ENCODE measurements at regions not wholly inside any gene's neighbourhood (a gene's known extent, or its start where the extent isn't known, plus 50 kb on each side); places are given as distances from the start of the nearest gene placed in this dataset.

DNA sequence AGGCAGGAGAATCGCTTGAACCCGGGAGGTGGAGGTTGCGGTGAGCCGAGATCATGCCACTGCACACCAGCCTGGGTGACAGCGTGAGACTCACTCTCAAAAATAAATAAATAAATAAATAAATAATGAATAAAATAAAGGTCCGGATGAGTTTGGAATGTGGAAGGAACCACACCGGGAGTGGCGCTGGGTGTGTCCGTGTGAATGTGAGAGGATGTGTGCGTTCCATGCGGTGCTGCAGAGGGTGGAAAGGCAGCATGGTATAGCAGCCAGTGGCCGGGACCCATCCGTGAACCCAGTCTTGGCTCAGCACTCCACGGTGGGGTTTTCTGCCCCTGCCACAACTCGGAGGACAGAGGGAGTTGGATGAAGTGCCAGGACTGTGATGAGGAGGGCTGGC, 56.2 kb upstream of the POFUT2 start:
- H3K27ac ChIP-seq, result no peak overlapping the region
- H3K4me1 ChIP-seq, result peaks cover 3 to 12% (median 6%) of the 10 kb centered on the region in 4 donors
- DNase-seq, result peak in 1 of 2 donors; percentile 18
- H3K36me3 ChIP-seq, result no peaks in the 10 kb centered on the region
- no peaks in the 10 kb centered on the region for H3K9me3 ChIP-seq
- H3K4me3 ChIP-seq, result no peak overlapping the region
- H3K27me3 ChIP-seq, result no peaks in the 10 kb centered on the region
- ATAC-seq (ENCODE audit: low FRiP score in 2 of 2), result no peak
- 94 to 95% methylated on average over 15 of the region's 15 CpGs for WGBS, 2 donors
- TF ChIP-seq, protein P1, sequence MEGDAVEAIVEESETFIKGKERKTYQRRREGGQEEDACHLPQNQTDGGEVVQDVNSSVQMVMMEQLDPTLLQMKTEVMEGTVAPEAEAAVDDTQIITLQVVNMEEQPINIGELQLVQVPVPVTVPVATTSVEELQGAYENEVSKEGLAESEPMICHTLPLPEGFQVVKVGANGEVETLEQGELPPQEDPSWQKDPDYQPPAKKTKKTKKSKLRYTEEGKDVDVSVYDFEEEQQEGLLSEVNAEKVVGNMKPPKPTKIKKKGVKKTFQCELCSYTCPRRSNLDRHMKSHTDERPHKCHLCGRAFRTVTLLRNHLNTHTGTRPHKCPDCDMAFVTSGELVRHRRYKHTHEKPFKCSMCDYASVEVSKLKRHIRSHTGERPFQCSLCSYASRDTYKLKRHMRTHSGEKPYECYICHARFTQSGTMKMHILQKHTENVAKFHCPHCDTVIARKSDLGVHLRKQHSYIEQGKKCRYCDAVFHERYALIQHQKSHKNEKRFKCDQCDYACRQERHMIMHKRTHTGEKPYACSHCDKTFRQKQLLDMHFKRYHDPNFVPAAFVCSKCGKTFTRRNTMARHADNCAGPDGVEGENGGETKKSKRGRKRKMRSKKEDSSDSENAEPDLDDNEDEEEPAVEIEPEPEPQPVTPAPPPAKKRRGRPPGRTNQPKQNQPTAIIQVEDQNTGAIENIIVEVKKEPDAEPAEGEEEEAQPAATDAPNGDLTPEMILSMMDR (IDR thresholded peaks at IDR 0.05), result no peak
- TF ChIP-seq POLR2AphosphoS5 (IDR thresholded peaks at IDR 0.05) (no peak), POLR2A (IDR thresholded peaks at IDR 0.05) (no peak), EP300 (IDR thresholded peaks at IDR 0.05) (no peak)

DNA sequence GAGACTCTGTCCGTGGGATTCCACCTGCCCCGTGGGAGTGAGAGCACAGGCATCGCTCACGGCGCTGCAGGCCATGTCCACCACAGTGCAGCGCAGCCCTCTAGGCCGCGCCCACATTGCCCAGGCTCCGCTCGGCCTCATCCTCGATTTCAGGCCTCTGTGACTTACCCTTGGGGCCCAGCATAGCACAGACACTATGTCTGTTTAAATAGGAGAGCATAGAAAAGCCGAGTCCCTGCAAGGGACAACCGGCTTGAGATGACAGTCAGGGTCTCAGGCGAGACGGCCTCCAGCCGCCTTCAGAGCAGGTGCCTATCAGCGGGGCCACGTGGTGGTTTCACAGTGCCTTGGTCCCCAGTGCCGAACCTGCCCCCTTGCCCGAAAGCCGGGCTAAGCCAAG, 56.9 kb upstream of the POFUT2 start:
- Histone ChIP-seq H3K27ac (no peak overlapping the region), H3K4me1 (peaks cover 3 to 12% (median 6%) of the 10 kb centered on the region in 4 donors), H3K36me3 (no peaks in the 10 kb centered on the region), H3K9me3 (no peaks in the 10 kb centered on the region), H3K27me3 (no peaks in the 10 kb centered on the region), H3K4me3 (no peak overlapping the region)
- 91 to 94% methylated on average over 13 to 21 of the region's 21 CpGs for WGBS, 2 donors
- ATAC-seq (ENCODE audit: low FRiP score in 2 of 2), result no peak
- no peak for TF ChIP-seq EP300 (IDR thresholded peaks at IDR 0.05)
- no peak for TF ChIP-seq POLR2AphosphoS5 (IDR thresholded peaks at IDR 0.05)
- TF ChIP-seq POLR2A (IDR thresholded peaks at IDR 0.05), result no peak
- TF ChIP-seq, protein P1 (IDR thresholded peaks at IDR 0.05), result no peak
- peak in 1 of 2 donors; percentile 65 for DNase-seq

DNA sequence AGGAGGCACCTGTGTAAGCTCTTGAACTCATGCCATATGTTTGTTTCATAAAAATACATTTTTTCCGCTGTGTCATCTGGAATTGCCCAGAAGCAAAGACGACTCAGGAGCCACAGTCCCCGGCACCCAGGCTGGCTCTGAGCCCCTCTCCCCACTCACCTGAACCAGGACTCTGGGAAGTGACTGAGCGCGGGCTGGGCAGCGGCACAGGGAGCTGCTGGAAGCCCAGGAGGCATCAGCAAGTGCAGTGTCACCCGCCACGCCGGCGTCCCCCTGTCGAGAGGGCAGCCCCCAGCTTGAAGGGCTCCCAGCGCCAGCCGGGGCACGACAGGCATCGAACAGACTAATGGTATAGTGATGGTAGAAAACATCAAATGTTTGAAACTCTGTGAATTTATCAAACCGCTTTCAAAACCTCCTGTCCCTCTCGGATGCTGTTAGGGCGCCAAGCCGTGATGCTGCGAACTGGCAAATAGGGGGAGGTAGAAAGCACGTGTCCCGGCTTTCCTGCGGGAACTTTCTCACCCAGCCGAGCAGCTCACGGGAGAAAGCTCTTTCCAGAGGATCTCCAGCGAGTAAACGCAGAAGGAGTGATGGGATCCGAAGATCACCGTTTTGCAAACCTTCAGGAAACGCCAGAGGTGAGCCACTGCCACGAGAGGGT, 57.8 kb upstream of the COL18A1 start:
- no peak overlapping the region for H3K27ac ChIP-seq
- 43 to 54% methylated on average over 27 to 31 of the region's 31 CpGs for WGBS, 2 donors
- no peaks in the 10 kb centered on the region for H3K9me3 ChIP-seq
- peaks cover 0 to 8% (median 5%) of the 10 kb centered on the region in 4 donors for H3K4me1 ChIP-seq
- ATAC-seq (ENCODE audit: low FRiP score in 2 of 2), result no peak
- no peaks in the 10 kb centered on the region for H3K27me3 ChIP-seq
- no peak for TF ChIP-seq POLR2A (IDR thresholded peaks at IDR 0.05)
- no peak for TF ChIP-seq POLR2AphosphoS5 (IDR thresholded peaks at IDR 0.05)
- TF ChIP-seq, protein P1 (IDR thresholded peaks at IDR 0.05), result no peak
- no peak for TF ChIP-seq EP300 (IDR thresholded peaks at IDR 0.05)
- peak in 1 of 2 donors; percentile 79 for DNase-seq
- no peaks in the 10 kb centered on the region for H3K36me3 ChIP-seq
- no peak overlapping the region for H3K4me3 ChIP-seq

DNA sequence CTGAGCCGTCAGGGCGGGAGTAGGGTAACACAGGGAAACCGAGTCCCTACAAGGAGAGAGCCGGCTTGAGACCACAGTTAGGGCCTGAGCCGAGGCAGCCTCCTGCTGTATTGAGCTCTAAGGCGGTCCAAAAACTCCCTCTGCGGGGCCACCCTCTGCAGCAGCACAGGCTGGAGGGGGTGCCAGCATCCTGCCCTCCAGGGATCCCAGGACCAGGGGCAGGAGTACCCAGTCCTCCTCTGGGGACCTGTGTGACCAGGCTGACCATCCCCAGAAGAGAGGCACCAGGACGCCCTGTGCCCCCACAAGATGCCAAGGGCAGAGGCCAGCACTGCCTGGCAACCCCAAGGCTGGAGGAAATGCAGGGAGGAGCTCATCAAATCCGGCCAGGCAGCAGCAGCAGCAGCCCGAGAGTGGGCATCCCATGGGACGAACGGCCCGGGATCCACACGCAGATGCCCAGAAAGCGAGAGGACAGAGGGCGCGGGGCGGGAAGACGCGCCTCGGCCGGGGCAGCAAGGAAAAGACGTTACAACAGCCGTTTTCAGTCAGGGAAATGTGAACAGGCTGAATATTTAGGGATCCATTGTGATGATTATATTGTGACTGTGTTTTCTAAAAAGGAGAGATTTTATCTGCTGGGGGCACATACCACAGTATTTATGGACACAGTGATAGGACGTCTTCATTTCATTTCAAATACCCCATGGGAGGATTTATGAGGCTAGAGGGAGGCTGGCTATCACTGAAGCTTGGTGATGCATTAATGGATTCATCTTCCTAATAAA, 57.1 kb upstream of the COL18A1 start:
- Histone ChIP-seq H3K4me3 (no peak overlapping the region), H3K27me3 (no peaks in the 10 kb centered on the region), H3K4me1 (peaks cover 0 to 8% (median 5%) of the 10 kb centered on the region in 4 donors), H3K9me3 (no peaks in the 10 kb centered on the region), H3K27ac (no peak overlapping the region), H3K36me3 (no peaks in the 10 kb centered on the region)
- ATAC-seq (ENCODE audit: low FRiP score in 2 of 2) (no peak), DNase-seq (peak in 1 of 2 donors; percentile 73)
- WGBS, 2 donors, result 66 to 71% methylated on average over 21 to 25 of the region's 25 CpGs
- TF ChIP-seq POLR2AphosphoS5 (IDR thresholded peaks at IDR 0.05), result peak in 1 of 2 donors; percentile 16
- no peak for TF ChIP-seq EP300 (IDR thresholded peaks at IDR 0.05)

- Histone ChIP-seq H3K4me1 (peaks cover 0 to 8% (median 5%) of the 10 kb centered on the region in 4 donors), H3K4me3 (no peak overlapping the region), H3K27me3 (no peaks in the 10 kb centered on the region), H3K9me3 (no peaks in the 10 kb centered on the region), H3K36me3 (no peaks in the 10 kb centered on the region), H3K27ac (peak overlapping the region in 2 of 4 donors; percentile 36 to 43)
- TF ChIP-seq POLR2AphosphoS5 (IDR thresholded peaks at IDR 0.05) (no peak), POLR2A (IDR thresholded peaks at IDR 0.05) (no peak), EP300 (IDR thresholded peaks at IDR 0.05) (no peak)
- TF ChIP-seq, protein P1 (IDR thresholded peaks at IDR 0.05), result no peak
- 80 to 91% methylated on average over 5 to 18 of the region's 18 CpGs for WGBS, 2 donors
- ATAC-seq (ENCODE audit: low FRiP score in 2 of 2) (peak in 1 of 2 donors; percentile 21), DNase-seq (peak in 1 of 2 donors; percentile 68)
Measured at GRCh38 chr21:45348591-45349327, 56.2 kb upstream of the COL18A1 start.

All from upper lobe of left lung (tissue), 6 donors.